CD4-positive, alpha-beta T cell treated with Interferon gamma for 1 hour (primary cell): ENCODE measurements at regions not wholly inside any gene's neighbourhood (a gene's known extent, or its start where the extent isn't known, plus 50 kb on each side); places are given as distances from the start of the nearest gene placed in this dataset.

Experiments used
- DNase-seq: peaks from one replicate; pipeline ENCODE4 v3.0.0-alpha.2; 2020

GRCh38 chr13:34589581-34589980, 352.5 kb upstream of the NBEA start:
- DNase-seq, result no peak

- DNase-seq, result no peak
Observed at GRCh38 chr13:34591129-34591528, 350.9 kb upstream of the NBEA start.

- no peak for DNase-seq
Observed at GRCh38 chr13:34591900-34592529, 350.1 kb upstream of the NBEA start.

- no peak for DNase-seq
Observed at GRCh38 chr13:34593658-34594057, 348.4 kb upstream of the NBEA start.

- no peak for DNase-seq
Observed at GRCh38 chr13:34594507-34594906, 347.6 kb upstream of the NBEA start.

GRCh38 chr13:34608331-34608730, 333.7 kb upstream of the NBEA start:
- no peak for DNase-seq

- DNase-seq, result no peak
Observed at GRCh38 chr13:34611671-34612070, 330.4 kb upstream of the NBEA start.

- DNase-seq, result no peak
Observed at GRCh38 chr13:34617473-34618083, 324.5 kb upstream of the NBEA start.

DNA sequence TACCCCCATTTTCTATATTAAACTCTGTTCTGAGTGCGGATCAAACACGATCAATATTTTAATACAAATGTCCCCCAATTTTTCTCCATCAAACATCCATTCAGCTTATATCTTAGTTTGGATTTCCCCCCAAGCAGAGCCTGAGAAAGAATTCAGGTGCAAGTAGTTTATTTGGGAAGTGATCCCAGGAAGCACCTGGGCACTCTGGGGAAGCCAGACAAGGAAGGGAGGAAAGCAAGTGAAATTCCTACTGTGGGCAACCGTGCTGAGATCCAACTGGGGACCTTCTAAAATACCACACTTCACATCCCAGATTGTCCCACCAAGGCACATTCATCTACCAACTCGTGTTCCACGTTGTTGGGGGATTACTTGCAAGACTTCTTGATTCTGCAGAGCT, 323.4 kb upstream of the NBEA start:
- no peak for DNase-seq

DNA sequence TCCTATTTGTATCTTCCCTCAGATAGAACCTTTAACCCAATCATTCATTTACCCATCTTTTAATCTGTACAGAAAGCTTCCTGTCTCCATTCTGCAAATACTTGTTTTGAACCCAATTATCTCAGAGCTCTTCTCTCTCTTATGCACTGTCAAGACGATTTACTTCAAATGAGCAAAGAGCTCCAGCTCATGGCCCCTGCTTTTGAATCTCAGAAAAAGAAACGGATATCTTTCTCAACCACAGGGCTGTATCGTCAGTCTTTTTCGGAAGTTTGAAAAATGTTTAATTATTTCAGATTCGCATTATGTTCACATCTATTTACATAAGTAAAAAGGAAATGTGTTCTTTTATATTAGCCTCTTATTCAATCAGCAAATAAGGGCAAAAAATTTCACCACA, 322.7 kb upstream of the NBEA start:
- no peak for DNase-seq

DNA sequence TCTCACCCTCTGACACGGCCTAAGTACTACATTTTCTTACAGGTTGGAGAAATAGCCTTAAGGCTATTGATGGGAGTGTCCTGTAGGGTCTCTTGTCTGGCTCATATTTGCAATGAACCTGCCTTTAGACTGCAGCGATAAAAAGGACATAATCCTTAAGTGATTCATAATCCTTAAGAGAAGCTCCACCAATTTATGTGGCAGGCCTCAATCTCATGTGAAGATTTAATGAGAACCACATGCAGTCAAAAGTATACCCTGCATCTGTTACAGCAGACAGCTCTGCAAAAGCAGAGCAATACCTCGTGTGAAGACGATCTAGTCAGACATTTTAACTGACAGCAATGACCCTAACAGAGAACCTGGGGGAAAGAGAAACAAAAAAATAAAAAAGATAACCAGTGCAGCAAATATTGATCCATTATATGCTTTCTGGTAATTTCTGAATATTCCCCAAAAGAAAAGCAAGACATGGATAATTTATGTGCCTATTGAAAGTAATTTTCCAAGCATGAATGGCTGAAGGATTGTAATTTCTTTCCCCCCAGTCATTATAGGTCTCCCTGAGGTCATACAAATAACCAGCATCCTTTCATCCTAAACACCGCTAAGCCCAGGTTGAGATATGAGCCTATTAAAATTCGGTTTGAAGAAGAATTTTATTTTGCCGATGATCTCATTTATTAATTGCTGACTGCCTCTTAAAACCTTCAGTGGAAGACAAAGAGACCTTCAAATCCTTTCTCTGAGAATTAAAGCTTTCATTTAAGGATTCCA, 321.8 kb upstream of the NBEA start:
- no peak for DNase-seq

GRCh38 chr13:34620862-34621261, 321.2 kb upstream of the NBEA start:
- DNase-seq, result no peak

DNA sequence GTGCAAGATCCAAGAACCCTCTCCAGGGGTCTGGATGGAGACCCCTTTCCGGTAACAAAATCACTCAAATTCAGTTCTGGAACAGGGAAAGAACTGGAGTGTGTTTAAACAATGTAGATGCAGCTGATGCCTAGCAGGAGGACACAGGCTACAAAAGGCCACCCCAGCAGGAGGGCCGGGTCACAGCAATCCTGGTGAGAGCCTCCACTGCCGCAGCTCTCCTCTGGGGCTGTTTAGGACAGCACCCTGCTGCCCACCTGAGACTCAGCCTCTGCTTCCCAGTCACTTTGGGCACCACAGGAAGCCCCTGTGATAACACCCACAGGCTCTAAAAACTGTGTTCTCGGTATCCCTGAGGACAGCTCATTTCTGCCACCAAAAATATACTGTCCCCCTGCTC, 318.7 kb upstream of the NBEA start:
- no peak for DNase-seq

- DNase-seq, result no peak
Observed at GRCh38 chr13:34627509-34628208, 314.4 kb upstream of the NBEA start.

DNA sequence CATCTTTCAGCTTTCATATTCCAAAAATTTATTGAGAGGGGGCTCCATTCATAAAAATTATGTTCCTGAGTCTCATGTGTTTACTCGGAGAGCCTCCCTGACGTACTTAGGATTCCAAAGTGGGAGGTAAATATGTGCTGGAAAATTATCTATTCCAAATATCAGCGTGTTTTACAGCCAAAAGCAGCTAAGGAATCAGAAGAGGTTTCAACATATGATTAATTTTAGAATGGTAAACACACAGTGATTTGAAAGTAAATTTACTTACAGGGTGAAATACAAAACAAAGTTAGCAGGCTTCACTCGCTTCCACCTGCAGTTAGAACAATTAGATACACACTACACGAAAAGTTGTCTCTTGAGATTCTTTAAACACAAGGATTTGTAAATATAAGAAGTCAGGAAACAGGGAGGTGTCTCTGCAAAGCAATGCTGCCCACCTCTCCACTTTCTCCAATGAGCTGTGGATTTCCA, 313.8 kb upstream of the NBEA start:
- no peak for DNase-seq

DNA sequence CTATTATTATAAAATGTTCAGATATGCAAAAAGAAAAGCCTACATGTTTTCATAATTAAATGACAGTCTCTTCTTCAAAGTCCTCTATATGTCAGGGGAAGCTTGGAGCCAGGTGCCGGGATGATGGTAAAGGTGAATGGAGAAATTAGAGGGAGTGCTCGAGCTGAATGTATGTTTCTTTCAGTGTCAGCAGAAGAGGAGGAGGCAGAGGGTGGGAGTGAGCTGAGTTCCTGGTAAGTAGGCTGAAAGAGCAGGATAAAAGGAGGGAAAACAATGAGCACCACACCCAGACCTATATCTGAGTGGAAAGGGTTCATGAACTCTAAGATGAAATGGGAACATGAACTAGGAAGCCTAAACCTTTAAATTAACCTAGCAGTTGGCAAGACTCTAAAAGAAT, 307.6 kb upstream of the NBEA start:
- DNase-seq, result no peak

GRCh38 chr13:34637138-34637537, 304.9 kb upstream of the NBEA start:
- DNase-seq, result no peak

GRCh38 chr13:34637636-34638035, 304.4 kb upstream of the NBEA start:
- no peak for DNase-seq

- DNase-seq, result no peak
Observed at GRCh38 chr13:34638897-34639296, 303.2 kb upstream of the NBEA start.

DNA sequence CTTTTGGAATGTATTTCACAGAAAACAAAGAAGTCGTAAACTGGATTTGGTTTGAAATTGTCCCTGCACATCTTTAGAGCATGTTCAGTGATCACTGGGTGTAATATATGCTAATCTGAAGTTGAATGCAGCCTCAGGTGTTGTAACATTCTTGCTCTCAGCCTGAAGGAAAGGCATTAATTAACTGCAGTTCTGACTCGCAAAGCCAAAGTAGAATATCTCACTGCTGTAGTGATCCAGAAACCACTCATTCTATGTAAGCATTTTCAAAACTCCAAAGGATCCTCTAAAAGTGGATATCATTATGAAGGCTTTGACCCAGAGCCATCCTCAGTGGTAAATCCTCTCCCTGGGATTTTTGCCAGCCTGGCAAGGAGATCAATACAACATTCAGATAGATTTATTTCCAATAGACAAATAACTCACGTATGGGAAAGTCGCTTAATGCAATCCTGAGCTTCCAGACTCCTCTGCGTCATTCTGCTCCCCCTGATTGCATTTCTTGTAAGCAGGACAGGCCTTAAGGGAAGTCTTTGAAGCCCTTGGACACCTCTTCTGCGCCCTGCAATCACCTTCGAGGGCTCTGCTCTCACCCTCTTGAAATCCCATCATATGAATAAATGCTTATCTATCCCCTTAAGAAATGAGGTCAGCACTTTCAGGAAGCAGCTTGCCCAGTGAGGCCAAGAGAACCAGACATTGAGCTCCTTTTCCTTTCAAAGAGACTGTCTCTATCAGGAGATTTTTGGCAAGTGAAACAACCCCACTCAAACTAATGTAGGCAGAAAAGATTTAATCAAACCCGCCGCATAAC, 301.7 kb upstream of the NBEA start:
- no peak for DNase-seq

GRCh38 chr13:34640993-34641330, 301.1 kb upstream of the NBEA start:
- DNase-seq, result no peak

DNA sequence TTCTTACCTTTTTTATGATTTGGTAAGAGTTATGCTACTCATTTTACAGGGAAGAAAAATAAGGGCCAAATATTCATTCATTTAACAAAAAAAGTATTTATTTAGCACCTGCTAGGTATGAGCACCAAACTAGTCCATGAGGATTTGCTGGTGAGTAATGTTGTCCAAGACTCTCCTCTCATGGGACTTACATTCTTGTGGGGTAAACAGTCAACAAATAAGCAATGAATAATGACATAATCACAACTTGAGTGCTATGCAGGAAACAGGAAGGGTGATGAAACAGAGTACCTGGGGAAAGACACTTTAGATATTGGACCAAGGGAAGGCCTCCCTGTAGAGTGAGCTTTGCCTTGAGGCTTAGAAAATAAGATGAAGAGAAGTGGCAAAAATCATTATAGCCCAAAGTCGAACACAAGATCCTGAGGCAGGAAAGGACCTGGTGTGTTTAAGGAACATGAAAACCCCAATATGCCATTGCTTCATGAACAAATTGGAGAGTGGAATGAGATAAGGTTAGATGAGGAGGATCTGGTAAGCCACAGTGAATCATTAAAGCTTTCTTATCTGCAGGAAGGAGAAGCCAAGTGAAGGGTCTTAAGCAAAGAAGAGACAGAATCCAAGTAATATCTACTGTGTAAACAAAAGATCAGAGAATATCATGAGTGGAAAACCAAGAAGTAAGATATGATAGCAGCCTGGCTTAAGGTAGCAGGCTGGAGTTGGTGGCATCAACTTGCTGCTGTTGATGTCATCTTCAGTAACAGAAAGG, 294.5 kb upstream of the NBEA start:
- no peak for DNase-seq
